ENCODE measurements at regions not wholly inside any gene's neighbourhood (a gene's known extent, or its start where the extent isn't known, plus 50 kb on each side); places are given as distances from the start of the nearest gene placed in this dataset.
"Not testable (repeated sequence)": the region's sequence is repeated elsewhere in the genome, so short reads cannot be mapped to it uniquely, and the experiment has no call there.

DNA sequence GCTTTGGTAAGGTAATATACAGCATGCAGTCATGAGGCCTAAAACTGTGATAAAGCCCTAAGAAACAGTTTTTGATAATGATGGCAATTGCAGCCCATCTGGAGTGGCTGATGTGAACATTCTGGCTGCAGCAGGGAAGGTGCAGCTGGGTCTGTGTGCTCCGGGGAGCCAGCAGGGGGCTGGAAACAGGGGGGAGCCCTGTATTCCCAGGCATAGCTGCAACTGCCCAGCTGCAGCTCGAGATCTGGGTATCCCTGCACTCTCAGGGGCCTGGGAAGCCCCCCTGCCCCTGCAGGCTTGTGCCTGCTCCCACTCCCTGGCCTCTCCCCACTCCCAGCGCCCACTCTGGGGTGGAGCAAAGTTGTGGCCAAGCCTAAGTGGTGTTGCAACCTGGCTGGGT is 95.6 kb downstream of the RRAGB start:
- no peak for DNase-seq

DNA sequence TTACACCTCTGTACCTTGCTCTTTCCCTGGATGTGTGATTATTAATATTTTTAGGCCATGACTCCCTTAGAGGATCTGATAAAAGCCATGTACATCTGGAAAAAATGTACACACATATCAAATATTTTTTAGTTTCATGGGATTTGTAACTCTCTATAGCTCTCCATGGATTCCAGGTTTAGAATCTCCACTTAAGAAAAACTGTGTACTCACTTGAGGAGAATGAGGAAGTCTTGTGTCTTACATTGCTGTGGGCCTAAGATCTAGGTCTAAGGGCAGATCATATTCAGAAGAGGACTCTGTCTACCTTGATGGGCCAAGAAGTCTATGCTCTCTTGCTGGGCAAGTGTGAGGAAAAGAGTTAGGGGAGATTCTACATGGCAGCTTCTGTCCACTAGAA is 98.0 kb downstream of the RRAGB start:
- no peak for DNase-seq

DNA sequence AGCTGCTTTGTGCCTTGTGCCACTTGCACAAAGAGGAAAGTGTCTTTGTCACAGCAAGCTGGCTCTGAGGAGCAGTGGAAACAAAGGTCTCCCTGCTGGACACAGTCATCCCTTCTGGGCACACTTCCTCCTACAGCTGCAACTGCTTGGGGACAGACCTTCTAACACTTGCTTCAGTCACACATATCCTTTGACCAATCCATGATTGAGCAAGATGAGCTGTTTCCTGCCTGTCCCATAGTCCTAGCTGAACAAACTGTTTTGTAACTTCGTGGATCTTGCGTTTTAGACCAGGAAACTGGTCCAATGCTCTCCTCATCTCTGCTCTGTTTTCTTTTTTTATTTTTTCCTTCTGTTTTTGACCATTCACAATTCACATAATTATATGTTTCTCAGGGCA is 98.5 kb downstream of the RRAGB start:
- no peak for DNase-seq

DNA sequence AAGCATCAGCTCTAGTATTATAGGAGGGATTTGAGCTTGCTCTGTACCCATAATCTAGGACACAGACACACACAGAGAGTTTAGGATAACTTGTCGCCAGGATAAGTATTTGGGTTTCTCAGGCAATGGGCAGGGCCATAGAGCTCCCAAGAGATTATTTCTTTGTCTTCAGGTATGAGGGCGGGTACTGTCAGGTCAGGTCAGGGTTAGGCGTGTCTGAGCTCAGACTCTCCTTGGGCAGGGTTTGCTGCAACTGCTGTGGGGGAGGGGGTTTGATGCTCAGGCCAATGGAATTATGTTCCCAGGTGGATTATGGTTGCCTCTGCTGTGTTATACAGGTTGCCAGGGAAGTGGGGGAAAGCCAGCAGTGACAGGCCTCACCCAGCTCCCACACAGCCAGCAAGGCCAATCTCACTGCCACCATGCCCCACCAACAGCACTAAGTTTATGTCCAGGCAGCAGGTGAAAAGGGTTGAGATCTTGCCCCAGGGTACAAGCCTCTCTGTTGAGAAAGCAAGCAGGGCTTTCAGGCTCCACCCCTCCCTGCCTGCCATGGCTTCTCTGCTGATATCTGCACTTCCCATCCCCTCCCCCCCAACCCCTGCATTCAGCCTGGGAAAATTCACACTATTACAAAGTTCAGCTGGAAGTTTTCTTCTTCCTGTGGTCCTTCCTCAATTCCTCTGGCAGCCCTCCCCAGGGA is 101.3 kb downstream of the RRAGB start:
- no peak for DNase-seq

DNA sequence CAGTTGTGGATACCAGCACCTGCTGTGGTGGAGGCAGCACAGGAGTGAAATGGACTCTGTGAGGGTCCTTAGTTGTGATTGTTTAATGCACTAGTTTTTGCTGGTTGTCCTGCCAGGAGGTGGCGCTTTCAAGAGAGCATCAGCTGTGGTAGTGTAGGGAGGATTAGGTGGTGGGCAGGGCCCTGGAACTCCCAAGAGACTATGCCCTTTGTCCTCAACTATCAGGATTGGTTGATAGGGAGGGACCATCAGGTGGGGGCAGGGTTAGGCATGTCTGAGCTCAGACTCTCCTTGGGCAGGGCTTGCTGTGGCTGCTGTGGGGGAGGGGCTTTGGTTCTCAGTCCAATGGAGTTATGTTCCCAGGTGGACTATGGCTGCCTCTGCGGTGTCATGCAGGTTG is 121.9 kb downstream of the RRAGB start:
- no peak for DNase-seq

DNA sequence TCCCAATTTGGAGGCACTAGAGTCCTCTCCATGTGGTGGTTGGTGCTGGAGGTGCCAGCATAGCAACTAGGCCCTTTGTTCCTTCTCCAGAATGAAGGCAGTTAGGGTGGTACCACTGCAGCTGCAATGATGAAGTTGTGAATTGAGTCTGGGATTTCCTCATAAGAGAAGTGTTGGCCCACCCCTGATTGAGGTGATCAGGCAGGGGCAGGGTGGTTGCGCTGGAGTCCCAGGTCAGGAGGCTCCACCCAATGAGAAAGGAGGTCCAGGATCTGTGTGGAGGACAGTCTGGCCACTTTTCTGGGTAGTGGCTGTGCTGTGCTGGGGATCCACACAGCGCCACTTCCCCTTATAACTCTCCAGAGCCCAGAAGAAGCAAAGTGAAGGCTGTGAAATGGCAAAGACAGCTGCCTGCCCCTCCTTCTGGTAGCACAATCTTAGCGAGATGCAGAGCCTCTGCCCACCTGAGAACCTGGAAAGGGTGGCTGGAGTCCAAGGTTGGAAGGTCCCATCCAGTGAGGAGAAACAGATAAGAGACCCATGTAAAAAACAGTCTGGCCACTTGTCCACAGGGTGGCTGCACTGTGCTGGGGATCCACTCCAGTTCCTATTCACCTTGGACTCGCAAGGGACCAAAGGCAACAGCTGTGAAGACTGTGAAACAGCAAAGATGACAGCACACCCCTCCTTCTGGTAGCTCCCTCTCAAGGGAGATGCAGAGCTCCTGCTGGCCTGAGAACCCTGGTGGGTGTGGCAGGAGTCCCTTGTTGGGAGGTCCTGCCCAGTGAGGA is 124.6 kb downstream of the RRAGB start:
- no peak for DNase-seq

DNA sequence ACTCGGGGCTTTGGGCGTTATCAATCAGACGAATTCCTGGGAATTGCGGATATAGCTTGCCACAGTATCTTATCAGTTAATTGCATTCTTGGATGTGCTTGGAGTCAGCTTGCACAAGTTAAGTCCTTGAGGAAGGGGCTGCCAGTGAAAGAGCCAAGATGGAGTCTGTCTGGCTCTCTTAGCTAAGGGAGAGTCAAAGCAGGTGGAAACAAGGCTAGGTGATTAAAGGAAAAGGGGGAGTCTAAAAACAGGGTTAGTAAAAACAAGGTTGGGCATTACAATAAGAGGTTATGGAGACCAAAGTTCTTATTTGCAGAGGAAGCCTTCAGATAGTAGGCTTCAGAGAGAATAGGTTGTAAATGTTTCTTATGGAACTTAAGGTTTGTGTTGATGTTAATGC is 149.2 kb downstream of the RRAGB start:
- not testable (repeated sequence) for DNase-seq

DNA sequence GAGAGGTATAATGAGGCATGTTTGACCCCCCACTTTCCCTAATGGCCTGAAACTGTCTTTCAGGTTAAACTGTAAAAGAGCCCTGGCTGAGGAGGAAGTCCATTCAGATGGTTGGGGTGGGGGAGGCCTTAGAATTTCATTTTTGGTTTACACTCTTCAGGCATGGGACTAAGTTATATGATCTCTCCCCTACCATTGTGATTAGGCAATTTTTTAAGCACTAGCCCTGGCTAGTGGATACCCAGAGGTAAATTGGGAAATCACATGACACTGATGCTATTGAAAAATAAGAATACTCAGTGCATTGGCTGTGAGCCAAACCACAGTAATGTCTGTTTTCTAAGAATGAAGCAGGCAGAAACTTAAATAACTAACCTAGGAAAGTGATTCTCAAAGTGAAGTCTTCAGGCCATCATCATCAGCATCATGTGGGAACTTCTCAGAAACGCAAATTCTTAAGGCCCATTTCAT is 149.7 kb downstream of the RRAGB start:
- DNase-seq, result no peak

DNA sequence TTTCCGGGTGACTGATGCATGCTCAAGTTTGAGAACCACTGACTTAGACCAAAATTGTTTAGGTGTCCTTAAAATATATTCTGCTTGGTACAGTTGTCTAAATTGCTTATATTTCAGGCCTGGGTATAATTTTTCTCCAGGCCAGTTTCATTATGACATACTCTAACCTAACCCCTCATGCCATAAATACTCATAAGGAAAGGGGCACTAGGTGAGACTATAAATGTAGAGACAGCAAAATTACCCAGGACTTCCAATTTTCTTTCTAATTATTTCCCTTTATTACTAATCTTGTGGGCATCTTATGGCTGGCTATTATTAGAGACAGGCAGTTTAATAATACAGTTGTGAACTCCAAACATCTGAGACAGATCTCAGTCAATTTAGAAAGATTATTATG is 150.2 kb downstream of the RRAGB start:
- DNase-seq, result no peak

DNA sequence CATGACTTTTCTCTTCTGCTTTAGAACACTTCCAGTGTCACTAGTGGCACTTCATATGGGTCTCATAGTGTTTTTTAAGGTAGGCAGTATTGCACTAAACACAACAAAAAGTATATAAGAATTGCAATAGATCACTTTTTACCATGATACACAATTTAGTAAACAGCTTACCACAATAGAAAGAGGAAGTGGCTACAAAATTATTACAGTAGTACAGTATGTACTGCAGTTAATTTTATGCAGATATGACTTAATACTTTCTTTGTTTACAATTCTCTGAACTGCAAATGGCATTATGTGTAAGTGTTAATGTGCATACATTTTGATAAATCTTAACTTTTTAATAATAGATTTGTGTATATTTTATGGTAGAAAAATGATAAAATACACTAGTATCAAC is 157.3 kb downstream of the RRAGB start:
- DNase-seq, result no peak

DNA sequence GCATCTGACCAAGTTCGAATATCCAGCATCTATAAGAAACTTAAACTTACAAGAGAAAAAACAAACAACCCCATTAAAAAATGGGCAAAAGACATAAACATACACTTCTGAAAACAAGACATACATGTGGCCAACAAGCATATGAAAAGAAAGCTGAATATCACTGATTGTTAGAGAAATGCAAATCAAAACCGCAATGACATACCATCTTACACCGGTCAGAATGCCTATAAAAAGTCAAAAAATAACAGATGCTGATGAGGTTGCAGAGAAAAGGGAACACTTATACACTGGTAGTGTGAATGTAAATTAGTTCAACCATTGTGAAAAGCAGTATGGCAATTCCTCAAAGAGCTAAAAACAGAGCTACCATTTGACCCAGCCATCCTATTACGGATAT is 166.0 kb downstream of the RRAGB start:
- not testable (repeated sequence) for DNase-seq

DNA sequence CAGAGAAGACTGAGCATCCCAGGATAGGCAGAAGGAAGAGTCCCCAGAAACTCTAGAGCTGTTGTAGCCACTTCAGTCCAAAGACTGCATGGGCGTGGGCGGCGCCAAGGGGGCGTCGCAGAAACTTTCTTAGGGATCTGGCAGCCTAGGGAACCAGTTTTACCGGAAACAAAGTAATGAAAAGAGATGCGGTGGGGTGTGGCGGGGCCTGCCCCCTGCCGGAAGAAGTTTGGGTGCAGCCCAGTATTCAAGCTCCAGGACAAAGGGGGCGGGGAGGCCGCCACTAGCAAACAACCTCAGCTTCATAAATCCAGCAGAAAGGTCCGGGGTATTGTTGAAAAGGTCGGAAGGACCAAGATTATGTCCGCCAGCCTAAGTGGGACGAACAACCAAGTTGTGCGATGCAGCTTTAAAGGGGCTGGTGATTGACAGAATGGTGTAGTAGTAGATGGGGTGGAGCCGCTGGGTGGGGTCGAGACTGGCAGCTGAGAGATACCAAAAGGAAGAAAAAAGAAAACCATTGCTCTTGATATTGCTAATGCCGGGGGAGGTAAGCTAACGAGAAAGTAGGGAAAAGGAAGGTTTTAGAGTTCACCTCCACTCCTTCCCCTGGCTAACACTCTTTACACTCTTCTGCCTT is 190.5 kb downstream of the RRAGB start:
- peak; percentile 29 for DNase-seq

DNA sequence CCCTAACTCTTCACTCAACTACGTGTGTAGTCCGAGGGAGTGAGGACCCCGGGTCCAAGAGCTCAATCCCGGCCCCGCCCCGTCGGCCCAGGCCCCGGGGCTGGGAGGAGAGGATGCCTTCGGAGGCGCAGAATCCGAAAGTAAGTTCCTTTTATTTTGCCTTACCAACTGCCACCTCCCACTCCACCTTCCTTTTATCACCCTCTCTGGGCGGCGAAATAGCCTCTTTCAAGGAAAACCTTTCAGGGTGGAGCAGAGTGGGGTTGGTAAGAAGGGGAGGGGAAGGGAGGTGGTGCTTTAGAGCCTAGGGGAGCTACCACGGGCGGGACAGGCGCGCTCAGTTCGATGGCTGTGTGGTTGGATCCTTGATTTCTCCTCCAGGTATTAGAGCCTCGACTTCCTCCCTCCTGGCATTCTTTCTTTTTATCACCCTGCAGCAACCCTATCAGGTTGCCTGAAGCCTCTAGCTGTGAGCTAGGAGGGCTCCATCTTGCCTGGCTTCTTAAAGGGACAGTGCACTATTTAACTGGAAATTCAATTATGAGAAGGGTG is 191.2 kb downstream of the RRAGB start:
- DNase-seq, result no peak

DNA sequence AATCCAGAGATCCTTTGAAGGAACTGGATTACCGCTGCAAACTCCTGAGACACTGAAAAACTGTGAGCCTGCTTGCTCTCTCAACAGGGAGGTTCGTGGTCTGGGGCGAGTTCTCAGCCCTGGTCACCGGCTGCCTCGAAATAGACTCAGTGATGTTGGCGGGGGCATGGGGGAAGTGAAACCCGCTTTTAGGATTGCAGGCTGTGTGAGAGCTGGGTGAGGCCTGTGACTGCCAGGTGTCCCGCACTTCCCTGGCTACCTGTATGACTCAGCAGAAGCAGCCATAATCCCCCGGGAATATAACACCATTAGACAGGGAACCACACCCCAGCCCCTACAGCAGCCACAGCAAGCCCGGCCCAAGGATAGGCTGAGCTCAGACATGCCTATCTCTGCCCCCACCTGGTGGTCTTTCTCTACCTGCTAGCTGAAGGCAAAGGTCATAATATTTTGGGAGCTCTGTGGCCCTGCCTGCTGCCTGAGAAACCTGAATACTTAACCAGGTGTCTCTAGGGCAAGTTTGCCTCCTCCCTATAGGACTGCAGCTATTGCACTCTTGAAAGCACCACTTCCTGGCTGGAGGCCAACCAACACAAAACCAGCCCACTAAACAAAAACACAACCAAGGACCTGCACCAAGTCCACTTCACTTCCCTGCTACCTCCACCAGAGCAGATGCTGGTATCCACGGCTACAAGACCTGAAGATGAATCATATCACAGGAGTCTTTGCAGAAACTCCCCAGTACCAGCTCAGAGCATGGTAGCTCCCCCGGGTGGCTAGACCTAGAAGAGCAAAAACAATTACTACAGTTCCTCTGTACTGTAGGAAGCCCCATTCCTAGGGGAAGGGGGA is 202.0 kb downstream of the RRAGB start:
- DNase-seq, result no peak

DNA sequence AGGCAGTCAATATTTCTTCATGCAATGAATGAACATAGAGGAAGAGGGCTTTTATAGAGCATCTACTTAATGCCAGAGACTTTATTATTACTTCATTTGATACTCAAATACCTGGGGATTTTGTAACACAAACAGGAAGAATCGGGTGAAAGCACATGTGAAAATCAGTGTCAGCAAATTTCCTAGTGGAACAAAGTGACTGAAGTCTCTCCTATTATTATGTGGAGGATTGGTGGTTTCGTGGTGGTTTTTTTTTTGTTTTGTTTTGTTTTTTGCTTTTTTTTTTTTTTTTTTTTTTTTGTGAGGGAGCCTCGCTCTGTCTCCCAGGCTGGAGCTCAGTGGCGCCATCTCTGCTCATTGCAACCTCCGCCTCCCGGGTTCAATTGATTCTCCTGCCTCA is 207.0 kb downstream of the RRAGB start:
- DNase-seq, result no peak

DNA sequence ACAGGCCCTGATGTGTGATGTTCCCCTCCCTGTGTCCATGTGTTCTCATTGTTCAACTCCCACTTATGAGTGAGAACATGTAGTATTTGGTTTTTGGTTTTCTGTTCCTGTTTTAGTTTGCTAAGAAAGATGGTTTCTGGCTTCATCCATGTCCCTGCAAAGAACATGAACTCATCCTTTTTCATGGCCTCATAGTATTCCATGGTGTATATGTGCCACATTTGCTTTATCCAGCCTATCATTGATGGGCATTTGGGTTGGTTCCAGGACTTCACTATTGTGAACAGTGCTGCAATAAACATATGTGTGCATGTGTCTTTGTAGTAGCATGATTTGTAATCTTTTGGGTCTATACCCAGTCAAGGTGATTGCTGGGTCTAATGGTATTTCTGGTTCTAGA is 211.0 kb downstream of the RRAGB start:
- not testable (repeated sequence) for DNase-seq
